M059J (cell line): ENCODE measurements at regions not wholly inside any gene's neighbourhood (a gene's known extent, or its start where the extent isn't known, plus 50 kb on each side); places are given as distances from the start of the nearest gene placed in this dataset.

ENCODE experiments used
- DNase-seq: peaks from one replicate; pipeline ENCODE4 v3.0.0-alpha.2; 2012; ENCODE audit warnings: low read depth

DNA sequence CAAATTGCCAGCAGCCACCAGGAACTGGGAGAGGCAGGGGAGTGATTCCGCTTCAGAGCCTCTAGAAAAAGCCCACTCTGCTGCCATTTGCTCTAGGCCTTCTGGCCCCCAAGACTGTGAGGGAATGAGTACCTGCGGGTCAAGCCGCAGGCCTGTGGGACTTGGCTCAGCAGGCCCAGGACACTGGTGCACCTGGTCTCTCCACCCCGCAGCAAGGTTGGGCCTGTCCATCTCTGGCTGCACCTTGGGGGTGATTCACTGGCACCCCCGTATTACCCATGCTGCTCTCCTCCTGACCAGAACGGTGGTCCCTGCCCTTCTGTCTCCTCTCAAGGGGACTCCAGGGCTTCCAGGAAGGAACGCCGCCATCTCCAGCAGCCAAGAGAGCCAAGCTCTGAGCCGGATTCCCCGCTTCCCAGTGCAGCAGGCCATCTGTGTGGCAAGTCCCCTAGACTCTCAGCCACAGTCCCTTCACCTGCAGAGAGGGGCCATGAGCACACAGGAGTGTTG lies 78.4 kb upstream of the OLFM1 start:
- no peak for DNase-seq

DNA sequence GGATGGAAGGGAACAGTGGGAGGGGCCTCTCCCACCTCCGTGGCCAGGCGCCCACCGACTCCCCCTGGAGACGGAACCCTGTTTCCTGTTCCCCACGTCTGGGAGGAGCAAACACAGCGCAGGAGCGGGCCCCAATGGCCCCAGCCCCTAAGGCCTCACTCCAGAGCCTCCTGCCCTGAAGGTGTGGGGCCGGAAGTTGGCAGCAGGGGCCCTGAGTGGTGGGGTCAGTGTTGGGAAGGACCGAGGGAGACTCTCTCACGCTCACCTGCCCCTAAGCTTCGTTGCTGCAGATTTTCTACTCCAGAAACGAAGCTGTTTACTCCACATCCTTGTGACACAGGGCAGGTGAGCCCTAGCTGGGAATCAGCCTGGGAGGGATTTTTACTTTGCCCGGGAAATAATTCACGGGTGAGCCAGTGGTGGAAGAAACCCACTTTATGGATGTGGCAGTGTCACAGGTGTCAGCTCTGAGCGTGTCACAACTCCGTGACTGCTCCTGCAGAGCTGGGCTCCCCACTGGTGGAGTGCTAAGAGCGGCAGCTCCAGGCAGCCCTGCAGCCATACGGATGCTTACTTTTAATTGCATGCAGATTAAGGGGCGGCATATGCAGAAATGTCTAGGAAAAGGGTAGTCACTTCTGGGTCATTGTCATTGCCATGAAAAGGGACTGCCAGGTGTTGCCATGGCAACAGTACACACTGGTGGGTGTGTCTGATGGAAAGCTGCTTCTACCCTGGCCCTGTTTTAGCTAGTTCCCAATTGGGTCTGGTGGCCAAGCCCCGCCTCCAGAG lies 77.5 kb upstream of the OLFM1 start:
- DNase-seq, result no peak

DNA sequence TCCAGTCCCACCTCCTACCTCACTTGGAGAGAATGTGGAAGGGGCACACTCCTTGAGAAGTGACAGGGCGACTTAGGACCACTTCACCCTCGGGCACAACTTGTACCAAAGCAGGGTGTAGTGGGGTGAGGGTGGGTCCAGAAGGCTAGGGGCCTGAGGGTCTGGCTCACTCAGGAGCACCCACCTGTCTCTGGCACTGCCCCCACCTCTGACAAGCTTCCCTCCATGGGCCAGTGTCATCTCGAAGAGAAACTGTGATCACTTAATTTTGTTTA lies 76.9 kb upstream of the OLFM1 start:
- DNase-seq, result no peak

DNA sequence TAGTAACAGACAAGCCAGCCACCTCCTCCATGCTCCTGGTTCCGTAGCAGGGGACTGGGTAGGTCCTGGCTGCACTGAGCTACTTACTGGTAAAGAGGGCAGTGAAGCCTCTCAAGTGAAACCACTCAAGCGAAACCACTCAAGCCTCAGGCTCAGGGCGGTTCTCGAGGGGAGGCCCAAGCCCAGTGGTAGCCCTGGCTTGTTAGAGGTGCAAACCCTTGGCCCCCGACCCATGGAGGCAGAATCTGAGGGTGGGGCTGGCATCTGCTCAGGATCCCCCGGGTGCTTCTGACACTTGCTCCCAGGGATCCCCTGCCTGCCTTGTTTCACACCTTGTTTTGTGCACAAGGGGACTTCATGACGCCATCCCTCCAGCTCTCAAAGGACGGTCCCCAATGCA lies 76.5 kb upstream of the OLFM1 start:
- DNase-seq, result no peak

DNA sequence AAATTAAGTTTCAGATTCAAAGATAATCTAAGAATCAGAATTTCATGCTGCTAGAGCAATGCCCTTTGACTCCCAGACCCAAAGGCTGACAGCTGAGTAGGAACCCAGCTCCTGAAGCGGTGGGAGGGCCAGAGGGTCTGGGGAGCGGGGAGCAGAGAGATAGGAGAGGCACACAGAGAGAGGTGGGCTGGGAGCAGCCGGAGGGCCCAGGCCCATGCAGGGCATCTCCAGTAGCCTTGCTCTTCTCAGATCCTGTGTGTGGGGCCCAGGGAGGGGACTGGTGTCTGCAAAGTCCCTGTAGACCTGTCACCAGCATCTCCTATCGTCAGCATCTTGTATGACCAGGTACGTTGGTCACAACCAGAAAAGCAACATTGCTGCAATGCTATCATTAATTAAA lies 75.3 kb upstream of the OLFM1 start:
- no peak for DNase-seq

DNA sequence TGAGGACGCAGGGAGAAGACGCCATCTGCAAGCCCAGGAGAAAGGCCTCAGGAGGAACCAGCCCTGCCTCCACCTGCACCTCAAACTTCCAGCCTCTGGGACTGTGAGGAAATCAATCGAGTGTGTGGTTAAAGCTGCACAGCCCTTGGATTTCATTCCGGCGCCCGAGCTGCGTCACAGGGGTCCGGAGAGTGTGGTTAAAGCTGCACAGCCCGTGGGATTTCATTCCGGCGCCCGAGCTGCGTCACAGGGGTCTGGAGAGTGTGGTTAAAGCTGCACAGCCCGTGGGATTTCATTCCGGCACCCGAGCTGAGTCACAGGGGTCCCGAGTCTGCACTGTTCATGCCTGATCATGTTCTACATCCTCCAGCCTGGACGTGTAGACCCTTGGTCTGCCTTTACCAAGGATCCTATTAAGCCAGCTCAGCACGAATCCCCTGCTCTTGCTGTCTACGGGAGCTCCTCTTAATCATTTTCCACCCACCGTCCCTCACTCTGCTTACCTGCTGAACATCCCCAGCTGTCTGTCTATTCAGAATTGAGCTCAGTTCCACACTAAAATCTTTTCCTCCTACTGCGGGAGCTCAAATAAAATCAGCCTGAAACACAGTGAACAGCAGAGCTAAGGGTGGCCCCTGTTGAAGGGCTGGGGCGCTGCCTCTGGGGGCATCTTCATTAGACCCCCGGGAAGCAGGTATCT lies 73.0 kb upstream of the OLFM1 start:
- no peak for DNase-seq

DNA sequence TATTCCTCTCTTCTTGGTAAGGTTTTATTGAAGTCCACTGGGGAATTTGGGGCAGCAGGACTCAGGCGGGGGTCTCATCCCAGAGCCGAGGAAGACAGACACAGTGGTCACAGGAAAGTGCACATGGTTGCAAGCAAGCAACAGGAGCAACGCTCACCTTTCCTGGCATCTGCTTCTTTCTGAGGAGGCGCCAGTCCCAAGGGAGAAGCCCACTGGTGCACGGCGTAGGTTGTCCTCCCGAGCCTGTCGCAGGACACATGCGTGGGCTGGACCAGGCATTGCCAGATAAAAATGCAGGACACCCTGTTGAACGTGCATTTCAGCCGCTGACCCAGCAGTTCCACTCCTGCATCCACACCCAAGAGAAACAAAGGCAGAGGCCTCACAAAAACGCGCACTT lies 72.4 kb upstream of the OLFM1 start:
- no peak for DNase-seq

DNA sequence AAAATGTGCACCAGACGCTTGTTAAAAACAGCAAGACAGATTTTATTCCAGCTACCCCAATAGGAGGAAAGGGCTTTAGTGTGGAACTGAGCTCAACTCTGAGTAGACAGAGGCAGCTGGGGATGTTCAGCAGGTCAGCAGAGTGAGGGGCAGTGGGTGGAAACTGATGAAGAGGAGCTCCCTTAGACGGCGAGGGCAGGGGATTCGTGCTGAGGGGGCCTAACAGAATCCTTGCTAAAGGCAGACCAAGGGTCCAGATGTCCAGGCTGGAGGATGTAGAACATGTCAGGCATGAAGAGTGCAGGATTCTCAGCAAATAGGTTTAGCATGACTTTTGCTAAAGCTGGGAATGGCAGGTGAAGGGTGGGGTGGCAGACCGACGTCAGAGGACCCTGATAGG lies 71.9 kb upstream of the OLFM1 start:
- DNase-seq, result no peak

DNA sequence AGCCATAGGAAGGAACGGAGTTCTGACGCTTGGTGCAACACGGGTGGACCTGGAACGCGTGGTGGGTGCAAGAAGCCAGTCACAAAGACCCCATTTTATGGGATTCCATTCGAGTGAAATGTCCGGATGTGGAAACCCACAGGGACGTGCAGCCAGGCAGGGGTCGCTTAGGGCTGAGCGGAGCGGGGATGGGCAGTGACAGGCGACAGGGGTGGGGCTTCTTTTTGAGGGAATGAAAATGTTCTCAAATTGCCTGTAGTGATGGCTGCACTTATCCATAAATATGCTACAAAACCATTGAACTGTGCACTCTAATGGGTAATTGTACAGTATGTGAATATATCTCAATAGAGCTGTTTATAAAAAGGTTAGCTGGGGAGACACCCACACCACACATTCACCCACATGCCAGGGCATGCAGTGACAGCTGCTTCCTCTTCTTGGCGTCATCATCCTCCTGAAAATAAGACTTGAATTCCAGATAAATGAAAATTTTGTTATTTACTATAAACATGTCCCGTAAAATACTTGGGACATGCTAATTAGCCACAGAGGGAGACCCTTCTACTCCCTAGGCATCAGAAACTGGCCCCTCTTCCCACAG lies 71.3 kb upstream of the OLFM1 start:
- no peak for DNase-seq

DNA sequence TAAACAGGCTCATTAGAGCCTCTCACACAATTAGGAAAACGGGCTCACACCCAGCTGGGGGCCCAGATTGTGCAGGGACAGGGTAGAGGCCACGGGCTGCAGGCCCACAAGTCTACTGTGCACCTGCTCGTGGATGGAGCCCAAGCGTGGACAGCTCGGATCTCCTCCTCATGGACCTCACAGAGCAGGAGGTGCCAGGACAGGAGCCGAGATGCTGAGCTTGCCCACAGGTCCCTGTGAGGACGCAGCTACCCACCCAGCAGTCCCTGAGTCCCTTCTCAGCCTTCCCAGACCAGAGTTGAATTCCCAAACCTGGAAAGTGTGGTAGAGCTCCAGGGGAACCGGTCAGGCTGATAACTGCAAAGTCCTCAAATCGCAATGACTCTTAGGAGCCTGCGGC lies 70.6 kb upstream of the OLFM1 start:
- no peak for DNase-seq

DNA sequence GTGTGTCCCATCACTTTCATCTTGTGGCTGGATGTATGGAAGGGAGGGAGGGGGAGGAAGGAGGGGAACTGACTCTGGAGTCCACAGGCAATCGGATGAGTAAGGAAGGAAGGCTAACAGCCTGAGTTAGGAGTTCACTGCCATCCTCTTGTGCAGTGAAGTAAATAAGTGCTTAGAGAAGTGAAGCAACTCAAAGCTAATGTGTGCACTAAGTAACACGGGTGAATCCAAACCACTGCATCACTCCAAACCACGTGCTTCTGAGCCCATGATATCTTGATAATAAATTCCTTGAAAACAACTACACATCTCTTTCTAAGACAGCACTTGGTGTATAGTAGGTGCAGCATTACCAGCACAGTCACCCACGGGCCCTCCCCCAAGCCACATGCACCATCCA lies 69.6 kb upstream of the OLFM1 start:
- DNase-seq, result no peak

DNA sequence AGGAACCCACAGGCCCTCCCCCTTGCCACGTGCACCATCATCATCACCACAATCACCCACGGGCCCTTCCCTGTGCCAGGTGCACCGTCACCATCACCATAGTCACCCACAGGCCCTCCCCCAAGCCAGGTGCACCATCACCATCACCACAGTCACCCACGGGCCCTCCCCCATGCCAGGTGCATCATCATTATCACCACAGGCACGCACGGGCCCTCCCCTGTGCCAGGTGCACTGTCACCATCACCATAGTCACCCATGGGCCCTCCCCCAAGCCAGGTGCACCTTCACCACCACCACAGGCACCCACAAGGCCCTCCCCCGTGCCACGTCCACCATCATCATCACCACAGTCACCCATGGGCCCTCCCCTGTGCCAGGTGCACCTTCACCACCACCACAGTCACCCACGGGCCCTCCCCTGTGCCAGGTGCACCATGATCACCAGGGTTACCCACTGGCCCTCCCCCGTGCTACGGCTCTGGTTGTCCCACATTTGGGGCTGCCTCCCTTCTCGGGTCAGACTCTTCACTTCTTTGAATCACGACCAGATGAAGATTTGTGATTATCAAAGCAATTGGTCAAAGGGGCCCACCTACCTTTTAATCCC lies 69.1 kb upstream of the OLFM1 start:
- no peak for DNase-seq

DNA sequence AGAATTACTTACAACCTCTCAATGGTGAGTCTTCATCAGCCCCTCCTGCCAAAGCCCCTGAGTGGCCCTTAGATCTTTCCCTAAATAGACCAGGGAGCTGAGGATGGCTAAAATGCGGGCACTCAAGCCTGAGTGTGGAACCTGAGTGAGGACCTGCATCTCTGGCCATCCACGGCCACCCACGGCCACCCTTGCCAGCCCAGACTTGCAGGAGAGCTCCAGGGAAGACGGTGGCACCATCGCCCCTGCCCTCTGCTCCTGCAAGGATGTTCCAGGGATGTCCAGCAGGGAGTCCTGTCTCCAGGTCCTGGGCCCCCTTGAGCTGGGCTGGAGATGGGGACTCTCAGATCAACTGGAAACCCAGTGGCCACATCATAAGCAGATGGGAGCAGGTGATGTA lies 68.2 kb upstream of the OLFM1 start:
- DNase-seq, result no peak

DNA sequence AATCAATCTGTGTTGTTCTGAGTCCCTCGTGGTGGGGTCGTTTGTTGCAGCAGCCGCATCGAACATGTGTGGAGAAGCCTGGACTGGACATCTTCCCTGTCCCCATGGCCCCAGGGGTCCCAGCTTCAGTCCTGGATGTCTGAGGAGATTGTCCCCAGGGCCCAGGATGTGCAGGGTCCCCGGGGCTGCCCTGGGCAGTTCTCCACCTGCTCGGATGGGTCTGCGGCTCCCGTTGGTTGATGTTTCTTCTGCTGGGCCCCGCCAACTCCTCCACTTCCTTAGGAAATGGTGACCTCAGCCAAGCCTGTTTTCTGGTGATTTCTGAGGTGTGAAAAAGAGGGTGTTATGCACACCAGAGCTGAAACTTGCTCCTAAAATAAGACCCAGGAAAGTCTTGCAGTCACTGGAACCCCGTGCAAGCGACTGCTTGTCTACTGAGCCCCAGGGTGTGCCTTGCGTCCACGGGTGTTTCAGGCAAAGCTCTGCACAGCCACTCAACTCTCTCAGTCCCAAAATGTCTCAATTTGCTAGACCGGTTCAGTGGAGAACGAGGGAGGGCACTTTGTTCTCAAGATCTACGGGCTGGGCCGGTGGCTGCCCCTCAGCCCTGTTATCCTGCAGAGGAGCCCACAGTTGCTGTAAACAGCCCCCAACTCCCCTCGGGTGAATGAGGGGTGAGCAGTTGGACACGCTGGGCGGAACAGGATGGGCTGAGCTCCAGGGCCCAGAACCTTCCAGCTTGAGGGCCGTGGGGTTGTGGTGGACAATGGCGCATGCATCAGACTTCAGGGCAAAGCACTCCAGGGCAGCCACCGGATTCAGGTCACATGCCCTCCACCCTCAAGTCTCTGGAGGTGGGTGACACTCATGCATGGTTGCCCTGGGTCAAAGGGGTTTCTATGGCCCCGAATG lies 66.7 kb upstream of the OLFM1 start:
- no peak for DNase-seq

DNA sequence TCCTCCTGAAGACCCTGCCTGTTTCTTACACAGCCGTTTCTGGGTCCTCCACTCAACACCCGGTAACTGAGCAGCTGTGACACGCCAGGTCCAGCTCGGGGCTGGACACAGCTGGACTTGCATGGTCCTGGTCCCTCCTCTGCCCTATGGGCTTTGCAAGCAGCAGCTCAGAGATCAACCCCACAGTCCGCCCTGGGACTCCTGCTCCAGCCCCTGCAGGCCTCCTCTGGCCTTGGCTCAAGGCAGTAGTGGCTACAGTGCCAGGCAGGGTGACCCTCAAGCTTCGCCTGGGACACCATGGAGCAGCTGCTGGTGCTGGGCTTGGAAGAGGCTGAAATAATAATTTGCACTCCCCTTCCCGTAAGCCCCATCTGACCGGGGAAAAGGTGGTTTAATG lies 66.1 kb upstream of the OLFM1 start:
- DNase-seq, result no peak

DNA sequence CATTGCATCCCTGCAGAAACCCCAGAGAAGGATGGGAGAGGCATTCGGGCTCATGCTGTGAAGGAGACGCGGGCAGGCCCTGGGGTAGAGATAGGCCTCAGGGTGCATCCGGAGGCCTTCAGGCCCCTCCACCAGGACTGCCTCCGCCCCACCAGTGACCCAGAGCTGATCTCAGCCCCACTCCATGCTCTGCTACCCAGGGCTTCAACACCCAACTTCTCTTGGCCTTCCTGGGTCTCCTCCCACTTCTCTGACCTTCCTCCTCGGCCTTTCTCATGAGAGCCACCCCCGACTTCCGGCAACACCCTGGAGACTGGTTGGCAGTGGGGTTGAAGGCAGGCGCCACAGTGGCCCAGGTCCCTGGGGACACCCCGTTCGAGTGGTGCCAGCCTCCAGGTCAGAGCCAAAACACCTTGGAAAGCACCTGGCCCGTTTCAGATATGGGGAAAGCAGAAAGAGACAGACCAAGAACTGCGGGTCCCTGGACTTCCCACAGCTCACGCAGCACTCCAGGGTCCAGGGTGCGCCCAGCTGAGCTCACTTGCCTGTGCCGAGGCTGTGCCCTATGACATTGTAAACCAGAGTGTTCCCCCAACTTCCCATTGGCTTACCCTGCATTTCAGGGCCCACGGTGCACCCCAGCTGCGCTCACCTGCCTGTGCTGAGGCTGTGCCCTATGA lies 65.1 kb upstream of the OLFM1 start:
- no peak for DNase-seq

DNA sequence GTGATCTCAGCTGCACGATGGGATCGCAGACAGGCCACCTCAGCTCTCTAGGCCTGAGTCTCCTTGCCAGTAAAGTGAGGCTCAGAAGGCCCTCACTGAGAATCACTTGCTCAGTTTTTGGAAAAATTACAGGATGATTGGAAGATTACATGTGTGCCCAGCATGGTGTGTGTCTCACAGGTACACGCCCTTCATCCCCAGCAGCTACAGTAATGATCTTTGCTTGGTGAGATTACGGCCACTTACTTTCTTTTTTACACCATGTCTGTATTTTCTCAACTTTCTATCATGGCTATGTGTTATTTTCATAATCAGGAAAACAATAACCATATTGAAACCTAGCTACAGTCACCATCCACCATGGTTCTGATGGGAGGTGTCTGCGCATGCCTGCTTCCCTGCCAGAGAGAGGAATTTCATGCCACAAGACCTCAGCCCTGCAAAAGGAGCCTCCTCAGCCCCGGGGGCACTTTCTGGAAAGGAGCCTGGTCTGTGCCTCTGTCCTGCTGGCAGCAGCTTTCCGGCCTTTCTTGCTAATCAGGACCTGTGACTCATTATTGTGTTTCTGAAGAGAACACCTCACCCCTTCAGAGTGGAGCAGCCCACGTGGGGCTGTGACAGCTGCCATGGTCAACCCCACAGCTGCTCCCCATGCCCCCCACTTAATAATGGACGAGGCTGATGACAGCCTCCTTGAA lies 64.2 kb upstream of the OLFM1 start:
- peak; percentile 94 for DNase-seq

DNA sequence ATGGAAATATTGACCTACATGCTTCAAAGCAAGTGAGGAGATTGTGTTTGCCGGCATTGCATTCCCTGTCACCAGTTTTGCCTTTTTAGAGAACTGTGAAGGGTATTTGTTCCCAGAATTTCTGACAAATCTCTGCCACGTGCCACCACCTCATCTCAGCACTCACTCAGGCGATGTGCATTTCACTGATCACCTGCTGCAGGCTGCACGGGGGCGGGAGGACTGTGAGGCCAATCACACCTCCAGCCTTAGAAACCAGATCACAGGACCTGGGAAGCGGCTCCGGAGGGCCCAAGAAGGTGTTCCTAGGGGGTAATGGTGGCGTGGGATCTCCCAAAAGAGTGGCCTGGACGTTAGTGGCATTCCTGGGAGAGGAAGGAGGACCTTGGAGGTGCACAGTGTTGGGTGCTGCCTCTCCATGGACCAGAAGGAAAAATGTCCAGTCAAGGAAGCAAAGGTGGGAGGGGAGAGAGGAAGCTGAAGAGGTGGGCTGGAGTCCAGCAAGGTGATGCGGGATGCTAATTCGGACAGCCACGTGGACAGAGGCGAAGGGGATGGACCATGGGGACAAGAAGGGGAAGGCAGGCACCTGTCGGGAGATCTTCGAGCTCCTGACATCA lies 63.6 kb upstream of the OLFM1 start:
- DNase-seq, result no peak

DNA sequence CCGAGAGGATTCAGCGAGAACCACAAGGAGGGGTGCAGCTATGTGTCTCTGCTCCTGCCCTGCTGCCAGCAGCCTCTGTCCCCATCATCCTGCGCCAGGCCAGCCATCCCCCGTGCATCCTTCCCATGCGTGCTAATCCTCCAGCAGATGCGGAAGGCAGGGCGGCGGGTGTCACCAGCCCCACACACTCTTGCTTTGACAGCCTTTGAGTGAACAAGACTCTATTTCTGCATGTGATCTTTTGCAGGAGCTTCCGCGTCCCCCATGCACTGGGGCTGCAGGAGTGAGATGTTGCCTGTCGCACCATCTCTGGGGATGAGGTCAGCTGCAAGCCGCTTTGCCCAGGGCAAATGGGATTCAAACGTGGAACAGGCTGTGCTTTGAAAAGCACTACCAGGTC lies 58.0 kb upstream of the OLFM1 start:
- no peak for DNase-seq
